ENCODE measurements at regions not wholly inside any gene's neighbourhood (a gene's known extent, or its start where the extent isn't known, plus 50 kb on each side); places are given as distances from the start of the nearest gene placed in this dataset.

GRCh38 chr10:120972259-120972658 lies 121.1 kb downstream of the WDR11 start:
- Histone ChIP-seq H3K36me3 (ENCODE audit: control insufficient read depth in 2 of 2, insufficient read depth in 2 of 2, low read length in 1 of 2) (no peaks in the 10 kb centered on the region), H3K4me1 (ENCODE audit: control insufficient read depth in 2 of 2, insufficient read depth in 2 of 2, low read length in 1 of 2) (no peaks in the 10 kb centered on the region), H3K4me3 (ENCODE audit: low read depth in 1 of 2, low read length in 2 of 2) (no peak overlapping the region), H3K27me3 (ENCODE audit: control insufficient read depth in 1 of 2, insufficient read depth in 2 of 2, low read length in 2 of 2) (peaks cover 0 to 5% of the 10 kb centered on the region in 2 donors), H3K27ac (ENCODE audit: low read depth in 2 of 2, low read length in 1 of 2) (no peak overlapping the region), H3K9me3 (ENCODE audit: control insufficient read depth in 2 of 2, insufficient read depth in 1 of 2, low read depth in 1 of 2, low read length in 1 of 2) (peaks cover 6 to 9% of the 10 kb centered on the region in 2 donors)
- 72 to 78% methylated on average over 2 of the region's 2 CpGs for WGBS, 2 donors

GRCh38 chr10:120975072-120975867 lies 124.1 kb downstream of the WDR11 start:
- H3K36me3 ChIP-seq (ENCODE audit: control insufficient read depth in 2 of 2, insufficient read depth in 2 of 2, low read length in 1 of 2), result no peaks in the 10 kb centered on the region
- H3K9me3 ChIP-seq (ENCODE audit: control insufficient read depth in 2 of 2, insufficient read depth in 1 of 2, low read depth in 1 of 2, low read length in 1 of 2), result peaks cover 6 to 9% of the 10 kb centered on the region in 2 donors
- H3K4me3 ChIP-seq (ENCODE audit: low read depth in 1 of 2, low read length in 2 of 2), result no peak overlapping the region
- H3K27me3 ChIP-seq (ENCODE audit: control insufficient read depth in 1 of 2, insufficient read depth in 2 of 2, low read length in 2 of 2), result peaks cover 0 to 5% of the 10 kb centered on the region in 2 donors
- WGBS, 2 donors, result 91 to 93% methylated on average over 4 of the region's 4 CpGs
- H3K27ac ChIP-seq (ENCODE audit: low read depth in 2 of 2, low read length in 1 of 2), result no peak overlapping the region
- peaks cover 0 to 9% of the 10 kb centered on the region in 2 donors for H3K4me1 ChIP-seq (ENCODE audit: control insufficient read depth in 2 of 2, insufficient read depth in 2 of 2, low read length in 1 of 2)

- Histone ChIP-seq H3K27ac (ENCODE audit: low read depth in 2 of 2, low read length in 1 of 2) (no peak overlapping the region), H3K4me3 (ENCODE audit: low read depth in 1 of 2, low read length in 2 of 2) (no peak overlapping the region), H3K27me3 (ENCODE audit: control insufficient read depth in 1 of 2, insufficient read depth in 2 of 2, low read length in 2 of 2) (peaks cover 0 to 5% of the 10 kb centered on the region in 2 donors), H3K9me3 (ENCODE audit: control insufficient read depth in 2 of 2, insufficient read depth in 1 of 2, low read depth in 1 of 2, low read length in 1 of 2) (peaks cover 6 to 9% of the 10 kb centered on the region in 2 donors), H3K4me1 (ENCODE audit: control insufficient read depth in 2 of 2, insufficient read depth in 2 of 2, low read length in 1 of 2) (peaks cover 0 to 9% of the 10 kb centered on the region in 2 donors), H3K36me3 (ENCODE audit: control insufficient read depth in 2 of 2, insufficient read depth in 2 of 2, low read length in 1 of 2) (no peaks in the 10 kb centered on the region)
- WGBS, 2 donors, result 68 to 81% methylated on average over 2 of the region's 2 CpGs
Measured at GRCh38 chr10:120975868-120976225, 124.7 kb downstream of the WDR11 start.

GRCh38 chr10:120977897-120978296 lies 126.7 kb downstream of the WDR11 start:
- H3K36me3 ChIP-seq (ENCODE audit: control insufficient read depth in 2 of 2, insufficient read depth in 2 of 2, low read length in 1 of 2), result no peaks in the 10 kb centered on the region
- 81 to 82% methylated on average over 6 of the region's 6 CpGs for WGBS, 2 donors
- peaks cover 6 to 9% of the 10 kb centered on the region in 2 donors for H3K9me3 ChIP-seq (ENCODE audit: control insufficient read depth in 2 of 2, insufficient read depth in 1 of 2, low read depth in 1 of 2, low read length in 1 of 2)
- peaks cover 0 to 9% of the 10 kb centered on the region in 2 donors for H3K4me1 ChIP-seq (ENCODE audit: control insufficient read depth in 2 of 2, insufficient read depth in 2 of 2, low read length in 1 of 2)
- no peak overlapping the region for H3K4me3 ChIP-seq (ENCODE audit: low read depth in 1 of 2, low read length in 2 of 2)
- no peak overlapping the region for H3K27ac ChIP-seq (ENCODE audit: low read depth in 2 of 2, low read length in 1 of 2)
- H3K27me3 ChIP-seq (ENCODE audit: control insufficient read depth in 1 of 2, insufficient read depth in 2 of 2, low read length in 2 of 2), result peaks cover 0 to 5% of the 10 kb centered on the region in 2 donors

GRCh38 chr10:120978589-120979252 lies 127.6 kb downstream of the WDR11 start:
- Histone ChIP-seq H3K27me3 (ENCODE audit: control insufficient read depth in 1 of 2, insufficient read depth in 2 of 2, low read length in 2 of 2) (peaks cover 0 to 5% of the 10 kb centered on the region in 2 donors), H3K4me3 (ENCODE audit: low read depth in 1 of 2, low read length in 2 of 2) (peak overlapping the region in 1 of 2 donors; percentile 44), H3K4me1 (ENCODE audit: control insufficient read depth in 2 of 2, insufficient read depth in 2 of 2, low read length in 1 of 2) (peaks cover 0 to 9% of the 10 kb centered on the region in 2 donors), H3K27ac (ENCODE audit: low read depth in 2 of 2, low read length in 1 of 2) (peak overlapping the region in 1 of 2 donors; percentile 19), H3K36me3 (ENCODE audit: control insufficient read depth in 2 of 2, insufficient read depth in 2 of 2, low read length in 1 of 2) (no peaks in the 10 kb centered on the region), H3K9me3 (ENCODE audit: control insufficient read depth in 2 of 2, insufficient read depth in 1 of 2, low read depth in 1 of 2, low read length in 1 of 2) (peaks cover 3 to 7% of the 10 kb centered on the region in 2 donors)
- WGBS, 2 donors, result 14 to 15% methylated on average over 15 of the region's 15 CpGs

GRCh38 chr10:120979435-120980278 lies 128.5 kb downstream of the WDR11 start:
- H3K27ac ChIP-seq (ENCODE audit: low read depth in 2 of 2, low read length in 1 of 2), result no peak overlapping the region
- peaks cover 0 to 5% of the 10 kb centered on the region in 2 donors for H3K27me3 ChIP-seq (ENCODE audit: control insufficient read depth in 1 of 2, insufficient read depth in 2 of 2, low read length in 2 of 2)
- H3K4me3 ChIP-seq (ENCODE audit: low read depth in 1 of 2, low read length in 2 of 2), result peak overlapping the region; percentile 28 to 44
- 6 to 8% methylated on average over 67 to 68 of the region's 68 CpGs for WGBS, 2 donors
- peaks cover 0 to 9% of the 10 kb centered on the region in 2 donors for H3K4me1 ChIP-seq (ENCODE audit: control insufficient read depth in 2 of 2, insufficient read depth in 2 of 2, low read length in 1 of 2)
- H3K9me3 ChIP-seq (ENCODE audit: control insufficient read depth in 2 of 2, insufficient read depth in 1 of 2, low read depth in 1 of 2, low read length in 1 of 2), result peaks cover 3% of the 10 kb centered on the region in 2 donors
- H3K36me3 ChIP-seq (ENCODE audit: control insufficient read depth in 2 of 2, insufficient read depth in 2 of 2, low read length in 1 of 2), result no peaks in the 10 kb centered on the region

- Histone ChIP-seq H3K9me3 (ENCODE audit: control insufficient read depth in 2 of 2, insufficient read depth in 1 of 2, low read depth in 1 of 2, low read length in 1 of 2) (no peaks in the 10 kb centered on the region), H3K4me3 (ENCODE audit: low read depth in 1 of 2, low read length in 2 of 2) (no peak overlapping the region), H3K27me3 (ENCODE audit: control insufficient read depth in 1 of 2, insufficient read depth in 2 of 2, low read length in 2 of 2) (peaks cover 0 to 5% of the 10 kb centered on the region in 2 donors), H3K4me1 (ENCODE audit: control insufficient read depth in 2 of 2, insufficient read depth in 2 of 2, low read length in 1 of 2) (peaks cover 0 to 9% of the 10 kb centered on the region in 2 donors), H3K27ac (ENCODE audit: low read depth in 2 of 2, low read length in 1 of 2) (no peak overlapping the region), H3K36me3 (ENCODE audit: control insufficient read depth in 2 of 2, insufficient read depth in 2 of 2, low read length in 1 of 2) (no peaks in the 10 kb centered on the region)
- 63 to 67% methylated on average over 18 of the region's 18 CpGs for whole genome bisulfite sequencing, 2 donors
Measured at GRCh38 chr10:120980279-120981255, 129.4 kb downstream of the WDR11 start.

GRCh38 chr10:120981601-120982391 lies 130.6 kb downstream of the WDR11 start:
- no peak overlapping the region for H3K4me3 ChIP-seq (ENCODE audit: low read depth in 1 of 2, low read length in 2 of 2)
- no peaks in the 10 kb centered on the region for H3K36me3 ChIP-seq (ENCODE audit: control insufficient read depth in 2 of 2, insufficient read depth in 2 of 2, low read length in 1 of 2)
- peaks cover 0 to 9% of the 10 kb centered on the region in 2 donors for H3K4me1 ChIP-seq (ENCODE audit: control insufficient read depth in 2 of 2, insufficient read depth in 2 of 2, low read length in 1 of 2)
- no peaks in the 10 kb centered on the region for H3K27me3 ChIP-seq (ENCODE audit: control insufficient read depth in 1 of 2, insufficient read depth in 2 of 2, low read length in 2 of 2)
- H3K9me3 ChIP-seq (ENCODE audit: control insufficient read depth in 2 of 2, insufficient read depth in 1 of 2, low read depth in 1 of 2, low read length in 1 of 2), result no peaks in the 10 kb centered on the region
- 85% methylated on average over 8 of the region's 8 CpGs for WGBS, 2 donors
- no peak overlapping the region for H3K27ac ChIP-seq (ENCODE audit: low read depth in 2 of 2, low read length in 1 of 2)

Measured in esophagus (tissue), 2 donors.